GM21423 (cell line): ENCODE measurements at regions not wholly inside any gene's neighbourhood (a gene's known extent, or its start where the extent isn't known, plus 50 kb on each side); places are given as distances from the start of the nearest gene placed in this dataset.
"Not testable (repeated sequence)": the region's sequence is repeated elsewhere in the genome, so short reads cannot be mapped to it uniquely, and the experiment has no call there.

Source experiments
- ATAC-seq: cut with Tn5 transposase; IDR thresholded peaks from one replicate; pipeline ENCODE4 v1.9.1; 2021; ENCODE audit warnings: mild to moderate bottlenecking, moderate library complexity; ENCODE audit not compliant: unreplicated experiment

DNA sequence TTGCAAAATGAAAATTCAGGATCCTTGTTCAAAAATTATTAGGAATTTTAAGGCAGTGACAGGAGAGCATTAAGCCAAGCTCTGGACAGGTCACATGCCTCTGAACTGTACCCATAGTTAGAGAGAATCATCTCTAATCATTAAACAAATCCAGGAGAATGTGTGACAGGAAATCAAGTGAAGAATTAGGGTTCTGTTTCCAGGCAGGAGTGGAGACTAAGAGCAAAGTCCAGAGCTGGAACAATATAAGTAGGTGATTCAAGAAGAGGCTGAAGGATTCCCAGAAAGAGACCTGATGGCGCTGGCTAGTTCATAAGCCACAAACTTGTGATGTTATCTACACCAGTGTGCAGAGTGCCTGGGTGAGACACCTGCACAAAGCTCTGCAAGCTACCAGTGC lies 104.6 kb upstream of the PRKG2 start:
- ATAC-seq = no peak

DNA sequence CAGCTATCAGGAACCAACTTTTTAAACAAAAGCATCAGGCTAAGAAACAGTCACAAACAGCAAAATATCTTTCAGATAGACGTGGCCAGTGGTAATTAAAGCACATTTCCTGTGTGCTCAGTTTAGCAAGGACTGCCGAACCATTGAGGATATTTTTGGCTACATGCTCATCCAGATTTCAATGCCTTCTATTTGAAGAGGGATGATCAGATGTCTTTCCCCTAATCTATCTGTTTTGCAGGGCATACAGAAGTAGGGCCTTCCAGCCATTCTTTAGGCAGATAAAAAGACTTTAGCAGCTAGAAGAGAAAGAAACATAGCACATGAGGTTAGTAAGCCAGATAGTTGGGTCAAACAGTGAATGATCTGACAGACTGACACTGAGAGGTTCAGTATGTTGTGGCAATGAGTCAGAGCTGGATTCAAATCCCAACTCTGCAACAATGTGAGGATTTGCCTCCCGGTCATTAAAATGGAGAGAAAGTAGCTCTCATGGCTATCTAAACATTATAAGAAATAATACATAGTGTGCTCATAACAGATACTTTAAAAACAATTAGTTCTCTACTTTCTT lies 100.0 kb upstream of the PRKG2 start:
- no peak for ATAC-seq

DNA sequence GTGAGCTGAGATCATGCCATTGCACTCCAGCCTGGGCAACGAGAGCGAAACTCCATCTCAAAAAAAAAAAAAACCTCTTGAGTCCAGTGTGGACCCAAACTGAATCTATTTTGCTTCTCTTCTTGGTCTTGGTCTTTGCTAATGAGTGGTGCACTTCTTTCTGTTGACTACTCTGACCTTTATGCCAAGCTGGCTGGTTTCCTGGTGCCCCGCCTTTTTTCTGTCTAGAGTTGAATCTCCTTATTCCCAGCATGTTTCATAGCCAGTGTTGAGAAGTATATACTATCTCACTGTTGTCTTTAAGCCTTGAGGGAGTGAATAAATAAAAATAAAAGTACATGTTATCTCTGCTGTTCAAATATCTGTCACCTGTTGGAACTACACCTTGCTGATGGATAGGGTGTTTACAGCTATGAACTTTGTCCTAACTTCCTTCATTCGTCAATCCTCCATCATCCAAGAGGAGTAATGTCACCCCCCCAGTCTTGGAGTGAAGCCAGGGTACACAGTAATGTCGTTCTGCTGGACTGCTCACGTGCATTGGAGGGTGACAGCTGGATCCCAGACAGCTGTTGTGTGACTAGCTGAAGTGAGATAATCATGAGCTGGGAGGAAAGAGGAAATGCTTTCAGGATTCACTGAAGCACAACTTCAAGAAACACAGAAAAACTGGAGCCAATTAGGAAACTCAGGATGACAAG lies 99.3 kb upstream of the PRKG2 start:
- no peak for ATAC-seq

DNA sequence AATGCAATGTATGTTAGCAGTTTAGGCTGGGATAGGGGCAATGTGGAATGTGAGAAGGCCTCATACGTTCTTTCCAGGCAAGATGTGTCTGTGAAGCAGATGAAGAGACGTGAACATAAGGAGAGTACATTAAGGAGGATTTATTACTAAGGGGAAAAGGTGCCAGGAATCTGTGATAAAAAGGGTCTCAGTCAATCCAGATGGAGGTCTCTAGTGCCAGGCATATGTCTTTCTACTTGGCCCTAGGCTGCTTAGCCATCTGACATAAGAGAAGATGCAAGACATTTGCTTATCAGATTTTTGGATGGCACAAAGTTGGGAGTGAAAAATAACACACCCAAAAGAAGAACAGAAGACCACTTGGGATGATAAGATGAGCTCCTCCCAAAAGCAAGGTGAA lies 93.0 kb upstream of the PRKG2 start:
- no peak for ATAC-seq

DNA sequence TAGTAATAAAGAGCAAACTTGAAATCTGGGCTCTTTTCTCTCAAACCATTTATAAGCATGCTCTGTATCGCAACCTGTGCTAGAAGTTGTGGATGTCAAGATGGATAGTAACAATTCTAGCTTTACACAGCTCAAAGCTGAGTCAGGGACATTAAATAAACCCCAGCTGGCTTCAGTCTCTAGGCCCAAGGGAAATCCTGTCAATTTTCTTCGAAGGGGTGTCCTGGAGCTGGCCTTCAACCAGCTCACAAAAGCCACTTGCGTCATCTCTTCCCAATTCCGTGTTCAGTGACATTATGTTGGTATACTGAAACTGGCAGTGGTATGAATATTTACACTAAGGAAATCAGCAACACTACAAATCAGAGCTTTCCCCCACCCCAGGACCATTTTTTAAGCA lies 89.8 kb upstream of the PRKG2 start:
- no peak for ATAC-seq

DNA sequence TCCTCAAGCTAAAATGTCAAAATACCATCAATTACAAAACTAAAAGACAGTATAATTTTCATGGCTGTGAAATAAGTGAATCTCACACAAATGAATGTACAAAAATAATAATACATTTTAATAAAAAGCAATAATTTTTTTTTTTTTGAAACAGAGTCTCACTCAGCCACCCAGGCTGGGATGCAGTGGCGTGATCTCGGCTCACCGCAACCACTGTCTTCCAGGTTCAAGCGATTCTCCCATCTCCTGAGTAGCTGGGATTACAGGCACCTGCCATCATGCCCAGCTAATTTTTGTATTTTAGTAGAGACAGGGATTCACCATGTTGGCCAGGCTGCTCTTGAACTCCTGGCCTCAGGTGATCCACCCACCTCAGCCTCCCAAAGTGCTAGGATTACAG lies 85.3 kb upstream of the PRKG2 start:
- not testable (repeated sequence) for ATAC-seq

DNA sequence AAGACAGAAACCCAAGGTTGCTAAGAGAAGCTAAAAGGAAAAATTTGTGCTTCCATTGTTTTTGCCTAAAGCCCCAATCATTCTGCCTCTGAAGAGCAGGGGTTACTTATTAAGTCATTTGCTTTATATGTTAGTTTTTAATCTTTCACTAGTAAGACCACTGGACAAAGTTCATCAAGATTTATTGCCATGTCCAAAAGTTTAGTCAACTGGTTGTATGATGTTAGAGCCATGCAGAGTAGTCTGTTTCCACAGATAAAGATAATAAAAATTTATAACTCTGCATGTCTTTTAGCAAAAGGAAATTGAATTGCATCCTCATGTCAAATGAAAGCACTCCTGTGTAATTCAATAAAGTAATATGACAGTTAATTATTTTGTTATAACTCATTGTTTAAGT lies 75.8 kb upstream of the PRKG2 start:
- ATAC-seq = no peak

DNA sequence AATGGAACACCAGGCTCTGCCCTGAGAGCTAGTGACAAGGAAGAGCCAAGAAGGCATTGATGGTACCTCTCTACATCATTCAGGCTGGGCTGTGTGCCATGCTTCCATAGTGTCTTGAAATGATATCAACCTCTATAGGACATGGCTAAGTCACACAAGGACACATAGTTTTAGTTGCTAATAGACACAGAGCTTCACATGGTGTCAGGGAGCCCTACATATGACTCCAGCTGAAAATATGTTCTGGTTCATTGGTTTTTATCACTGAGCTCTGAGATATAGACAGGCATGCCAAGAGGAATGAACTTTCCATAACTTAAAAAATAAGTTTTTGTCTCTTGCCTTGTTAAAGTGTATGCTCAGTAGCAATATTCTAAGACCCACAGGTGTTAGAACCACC lies 72.1 kb upstream of the PRKG2 start:
- ATAC-seq = no peak

DNA sequence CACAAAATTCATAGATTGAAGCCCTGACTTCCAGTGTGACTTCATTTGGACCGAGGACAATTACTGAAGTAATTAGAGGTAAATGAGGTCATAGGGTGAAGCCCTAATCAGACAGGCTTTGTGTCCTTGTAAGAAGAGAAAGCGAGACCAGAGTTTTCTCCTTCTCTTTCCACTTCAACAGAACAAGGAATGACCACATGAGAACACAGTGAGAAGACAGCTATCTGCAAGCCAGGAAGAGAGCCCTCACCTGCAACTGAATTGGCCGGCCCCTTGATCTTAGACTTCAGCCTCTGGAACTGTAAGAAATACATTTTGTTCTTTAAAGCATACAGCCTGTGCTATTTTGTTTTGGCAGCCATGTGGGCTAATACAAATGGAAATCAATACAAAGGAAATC lies 67.1 kb upstream of the PRKG2 start:
- no peak for ATAC-seq

DNA sequence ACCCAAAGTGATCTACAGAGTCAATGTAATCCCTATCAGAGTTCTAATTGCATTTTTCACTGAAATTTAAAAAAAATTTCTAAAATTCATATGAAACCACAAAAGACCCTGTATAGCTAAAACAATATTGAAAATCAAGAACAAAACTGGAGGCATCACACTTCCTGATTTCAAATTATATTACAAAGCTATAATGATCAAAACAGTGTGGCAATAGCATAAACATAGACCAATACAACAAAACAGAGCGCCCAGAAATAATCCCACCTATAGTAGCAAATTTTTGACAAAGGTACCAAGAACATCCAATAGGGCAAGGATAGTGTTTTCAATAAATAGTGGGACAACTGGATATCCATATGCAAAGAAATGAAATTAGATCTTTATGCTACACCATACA lies 59.4 kb upstream of the PRKG2 start:
- ATAC-seq = no peak

DNA sequence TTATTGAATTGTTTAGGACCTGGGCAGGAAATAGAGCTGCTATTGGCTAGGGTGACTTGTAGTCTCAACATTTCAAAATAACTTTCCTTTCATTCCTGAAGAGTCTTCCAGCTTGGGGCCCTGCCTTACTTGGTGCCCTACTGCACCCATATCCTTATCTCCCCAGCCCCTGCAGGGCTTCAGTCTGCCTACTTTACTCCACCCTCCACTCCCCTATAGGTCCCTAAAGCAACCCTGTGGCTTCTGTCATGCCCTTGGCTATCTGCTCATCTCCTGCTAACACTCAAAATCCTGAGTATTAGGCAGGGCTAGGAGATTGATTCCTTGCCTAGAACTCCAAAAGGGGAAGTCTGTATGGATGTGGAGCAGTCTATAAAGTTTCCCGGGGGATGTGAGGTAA lies 57.6 kb upstream of the PRKG2 start:
- no peak for ATAC-seq
